ENCODE measurements at regions not wholly inside any gene's neighbourhood (a gene's known extent, or its start where the extent isn't known, plus 50 kb on each side); places are given as distances from the start of the nearest gene placed in this dataset.

- Mint-ChIP-seq H3K9me3 (peaks cover 8 to 10% of the 10 kb centered on the region in 2 donors), H3K27me3 (no peaks in the 10 kb centered on the region), H3K36me3 (no peaks in the 10 kb centered on the region), H3K4me1 (no peaks in the 10 kb centered on the region), H3K27ac (no peak overlapping the region), H3K4me3 (no peak overlapping the region)
- ATAC-seq (replicated peaks) = no peak
- no peak for DNase-seq
Measured at GRCh38 chr9:13529321-13530104, 250.0 kb upstream of the MPDZ start.

DNA sequence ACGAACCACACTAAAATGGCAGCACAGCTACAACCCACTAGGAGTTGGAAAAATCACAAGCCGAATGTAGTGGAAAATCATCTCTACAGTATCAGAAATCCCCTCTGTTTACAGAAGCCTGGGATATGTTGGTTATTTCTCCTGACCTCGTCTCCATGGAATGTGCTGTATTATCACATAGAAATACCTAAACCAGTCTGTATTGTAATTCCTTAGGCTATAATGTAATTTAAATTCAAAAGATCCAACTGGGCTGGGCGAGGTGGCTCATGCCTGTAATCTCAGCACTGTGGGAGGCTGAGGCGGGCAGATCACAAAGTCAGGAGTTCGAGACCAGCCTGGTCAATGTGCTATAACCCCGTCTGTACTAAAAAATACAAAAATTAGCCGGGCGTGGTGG lies 244.8 kb upstream of the MPDZ start:
- Mint-ChIP-seq H3K36me3 (no peaks in the 10 kb centered on the region), H3K4me3 (no peak overlapping the region), H3K9me3 (peaks cover 0 to 2% of the 10 kb centered on the region in 2 donors), H3K27me3 (no peaks in the 10 kb centered on the region), H3K27ac (no peak overlapping the region), H3K4me1 (no peaks in the 10 kb centered on the region)
- DNase-seq (no peak), ATAC-seq (replicated peaks) (no peak)

DNA sequence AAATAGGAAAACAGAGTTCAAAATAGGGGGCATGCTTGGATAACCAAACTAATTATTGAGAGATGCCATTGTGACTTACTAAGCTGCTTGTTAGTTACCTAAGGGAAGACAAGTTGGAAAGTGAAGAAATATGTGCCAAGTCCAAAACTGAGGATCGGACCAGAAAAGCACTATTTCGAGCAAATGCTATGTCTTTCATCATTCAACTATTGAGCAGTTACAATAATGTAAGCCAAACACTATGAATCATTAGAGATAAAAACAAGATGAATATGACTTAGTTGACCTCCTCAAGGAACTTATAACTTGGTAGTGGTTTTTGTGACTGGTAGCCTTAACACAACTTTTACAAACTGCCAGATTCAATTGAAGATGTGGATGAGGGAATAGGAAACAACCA lies 240.6 kb upstream of the MPDZ start:
- Mint-ChIP-seq H3K27me3 (no peaks in the 10 kb centered on the region), H3K36me3 (no peaks in the 10 kb centered on the region), H3K4me1 (no peaks in the 10 kb centered on the region), H3K4me3 (no peak overlapping the region), H3K9me3 (peaks cover 4 to 5% of the 10 kb centered on the region in 2 donors), H3K27ac (no peak overlapping the region)
- DNase-seq (no peak), ATAC-seq (replicated peaks) (no peak)

GRCh38 chr9:13513716-13514444 lies 234.4 kb upstream of the MPDZ start:
- Mint-ChIP-seq H3K27me3 (no peaks in the 10 kb centered on the region), H3K27ac (no peak overlapping the region), H3K36me3 (no peaks in the 10 kb centered on the region), H3K9me3 (peaks cover 3 to 5% of the 10 kb centered on the region in 2 donors), H3K4me3 (no peak overlapping the region), H3K4me1 (no peaks in the 10 kb centered on the region)
- no peak for ATAC-seq (replicated peaks)
- no peak for DNase-seq

GRCh38 chr9:13513286-13513685 lies 233.8 kb upstream of the MPDZ start:
- Mint-ChIP-seq H3K27me3 (no peaks in the 10 kb centered on the region), H3K4me1 (no peaks in the 10 kb centered on the region), H3K4me3 (no peak overlapping the region), H3K36me3 (no peaks in the 10 kb centered on the region), H3K27ac (no peak overlapping the region), H3K9me3 (peaks cover 3 to 5% of the 10 kb centered on the region in 2 donors)
- ATAC-seq (replicated peaks) (no peak), DNase-seq (no peak)

DNA sequence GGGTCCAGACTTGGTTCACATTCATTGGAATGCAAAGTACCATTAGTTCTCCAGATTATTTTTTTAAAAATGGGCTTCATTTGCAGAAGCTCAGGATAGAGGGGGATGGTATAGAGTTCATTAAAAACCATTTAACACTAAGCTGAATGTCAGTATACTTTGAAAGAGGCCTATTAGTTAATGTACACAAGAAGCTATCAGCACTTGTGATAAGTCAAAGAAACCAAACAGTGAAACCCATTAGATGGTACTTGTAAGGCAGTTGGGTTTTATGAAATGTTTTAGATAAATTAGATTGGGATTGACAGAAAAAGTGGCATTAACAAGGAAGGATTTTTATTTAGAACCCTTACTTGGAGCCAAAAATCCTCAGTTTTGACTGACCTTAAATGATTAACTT lies 229.2 kb upstream of the MPDZ start:
- Mint-ChIP-seq H3K9me3 (peaks cover 0 to 2% of the 10 kb centered on the region in 2 donors), H3K27ac (no peak overlapping the region), H3K4me1 (no peaks in the 10 kb centered on the region), H3K4me3 (no peak overlapping the region), H3K27me3 (no peaks in the 10 kb centered on the region), H3K36me3 (no peaks in the 10 kb centered on the region)
- no peak for DNase-seq
- no peak for ATAC-seq (replicated peaks)

- H3K4me3 Mint-ChIP-seq = no peak overlapping the region
- DNase-seq (no peak), ATAC-seq (replicated peaks) (no peak)
- H3K27ac Mint-ChIP-seq = no peak overlapping the region
- no peaks in the 10 kb centered on the region for H3K4me1 Mint-ChIP-seq
- H3K27me3 Mint-ChIP-seq = no peaks in the 10 kb centered on the region
- H3K9me3 Mint-ChIP-seq = peaks cover 2 to 4% of the 10 kb centered on the region in 2 donors
- H3K36me3 Mint-ChIP-seq = no peaks in the 10 kb centered on the region
Measured at GRCh38 chr9:13508086-13508485, 228.6 kb upstream of the MPDZ start.

DNA sequence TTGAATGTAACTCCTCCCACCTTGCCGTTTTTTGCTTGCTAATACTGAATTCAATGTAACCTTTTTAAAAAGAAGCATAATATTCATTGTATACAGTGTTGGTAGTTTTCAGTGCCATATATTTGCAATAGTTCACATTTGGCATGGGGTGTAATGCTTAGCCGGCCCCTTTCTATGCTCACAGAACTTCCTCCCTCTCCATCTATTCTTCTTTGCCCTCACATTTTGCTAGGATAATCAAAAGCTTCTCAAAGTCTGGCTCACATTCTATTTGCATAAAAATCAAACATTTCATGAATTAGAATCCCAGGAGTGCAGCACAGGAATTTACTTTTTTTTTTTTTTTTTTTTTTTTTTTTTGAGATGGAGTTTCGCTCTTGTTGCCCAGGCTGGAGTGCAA lies 226.3 kb upstream of the MPDZ start:
- Mint-ChIP-seq H3K4me1 (no peaks in the 10 kb centered on the region), H3K27me3 (no peaks in the 10 kb centered on the region), H3K4me3 (no peak overlapping the region), H3K27ac (no peak overlapping the region), H3K36me3 (no peaks in the 10 kb centered on the region), H3K9me3 (peaks cover 3 to 4% of the 10 kb centered on the region in 2 donors)
- no peak for ATAC-seq (replicated peaks)
- DNase-seq = no peak

DNA sequence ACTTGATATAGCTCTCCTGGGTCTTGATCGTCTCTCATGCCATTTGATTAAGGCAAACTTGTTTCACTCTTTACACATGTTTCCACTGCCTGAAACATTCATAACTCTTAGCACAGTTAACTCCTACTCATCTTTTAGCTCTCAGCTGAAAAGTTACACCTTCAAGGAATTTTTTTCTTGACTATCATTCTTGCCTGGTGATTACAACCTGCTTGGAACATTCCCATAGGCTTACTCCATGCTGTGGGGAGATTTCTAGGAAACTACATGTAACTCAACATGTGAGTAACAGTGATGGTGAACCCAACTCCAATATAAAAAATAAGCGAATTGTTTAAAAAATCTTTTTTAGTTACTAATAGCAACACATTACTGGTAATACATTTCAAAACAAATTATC lies 224.1 kb upstream of the MPDZ start:
- ATAC-seq (replicated peaks) (no peak), DNase-seq (no peak)
- Mint-ChIP-seq H3K9me3 (peaks cover 3 to 4% of the 10 kb centered on the region in 2 donors), H3K4me1 (no peaks in the 10 kb centered on the region), H3K27me3 (no peaks in the 10 kb centered on the region), H3K27ac (no peak overlapping the region), H3K4me3 (no peak overlapping the region), H3K36me3 (no peaks in the 10 kb centered on the region)

DNA sequence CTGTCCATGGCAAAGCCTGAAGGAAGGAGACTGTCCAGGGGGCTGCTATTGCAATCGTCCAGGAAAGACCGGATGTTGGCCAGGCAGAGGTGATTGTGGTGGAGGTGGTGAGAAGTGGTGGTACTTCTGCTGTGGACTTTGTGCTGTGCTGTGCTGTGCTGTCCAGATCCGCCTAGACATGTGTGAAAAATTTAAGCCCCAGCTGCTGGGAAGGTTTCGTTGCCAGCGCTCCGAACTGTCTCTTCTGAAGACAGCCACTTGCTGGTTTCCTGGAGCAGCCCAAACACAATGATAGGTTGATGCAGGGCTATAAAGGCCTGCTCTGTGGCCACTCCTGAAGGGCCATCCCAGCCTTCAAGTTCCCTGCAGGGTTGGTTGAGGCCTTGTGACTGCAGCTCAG lies 223.0 kb upstream of the MPDZ start:
- no peak for ATAC-seq (replicated peaks)
- Mint-ChIP-seq H3K27ac (no peak overlapping the region), H3K9me3 (peaks cover 4 to 5% of the 10 kb centered on the region in 2 donors), H3K4me3 (no peak overlapping the region), H3K36me3 (no peaks in the 10 kb centered on the region), H3K4me1 (no peaks in the 10 kb centered on the region), H3K27me3 (no peaks in the 10 kb centered on the region)
- DNase-seq = no peak

DNA sequence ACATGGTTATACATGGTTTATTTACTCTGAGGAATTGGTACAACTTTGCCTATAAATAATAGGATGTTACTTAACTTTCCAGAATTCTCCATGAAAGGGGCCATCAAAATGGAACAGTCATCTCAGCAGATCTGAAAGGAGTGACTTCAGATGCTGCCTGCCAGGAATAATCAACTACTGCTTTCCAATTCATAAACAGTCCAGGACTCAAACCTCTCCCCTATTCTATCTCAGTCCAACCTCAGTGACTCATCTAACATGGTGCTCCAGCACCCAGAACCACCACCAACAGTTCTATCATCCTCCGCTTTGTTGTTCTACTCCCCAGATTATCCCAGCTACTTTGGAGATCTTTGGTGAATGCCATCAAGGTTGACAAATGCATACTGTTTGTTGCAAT lies 221.5 kb upstream of the MPDZ start:
- Mint-ChIP-seq H3K27me3 (no peaks in the 10 kb centered on the region), H3K4me1 (no peaks in the 10 kb centered on the region), H3K36me3 (no peaks in the 10 kb centered on the region), H3K9me3 (peaks cover 4 to 5% of the 10 kb centered on the region in 2 donors), H3K4me3 (no peak overlapping the region), H3K27ac (no peak overlapping the region)
- ATAC-seq (replicated peaks) (no peak), DNase-seq (no peak)

DNA sequence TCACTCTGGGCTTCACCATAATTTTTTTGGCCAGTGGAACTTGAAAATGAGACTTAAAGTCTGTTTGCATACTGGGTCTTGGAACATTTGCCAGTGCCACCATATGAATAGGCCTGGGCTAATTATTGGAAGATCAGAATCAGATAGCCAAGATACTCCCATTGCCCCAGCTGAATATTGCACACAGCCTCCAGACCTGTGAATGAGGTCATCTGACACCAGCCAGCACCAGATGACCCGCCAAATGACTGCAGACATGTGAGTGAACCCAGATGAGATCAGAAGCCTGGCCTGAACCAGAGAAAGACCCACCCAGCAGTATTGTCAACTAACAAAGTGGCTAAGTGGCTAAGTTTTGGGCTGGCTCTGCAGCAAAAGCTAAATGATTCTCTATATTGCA lies 220.5 kb upstream of the MPDZ start:
- H3K9me3 Mint-ChIP-seq = peaks cover 4 to 10% of the 10 kb centered on the region in 2 donors
- H3K36me3 Mint-ChIP-seq = no peaks in the 10 kb centered on the region
- no peaks in the 10 kb centered on the region for H3K4me1 Mint-ChIP-seq
- no peak overlapping the region for H3K27ac Mint-ChIP-seq
- no peaks in the 10 kb centered on the region for H3K27me3 Mint-ChIP-seq
- DNase-seq (no peak), ATAC-seq (replicated peaks) (no peak)
- no peak overlapping the region for H3K4me3 Mint-ChIP-seq

DNA sequence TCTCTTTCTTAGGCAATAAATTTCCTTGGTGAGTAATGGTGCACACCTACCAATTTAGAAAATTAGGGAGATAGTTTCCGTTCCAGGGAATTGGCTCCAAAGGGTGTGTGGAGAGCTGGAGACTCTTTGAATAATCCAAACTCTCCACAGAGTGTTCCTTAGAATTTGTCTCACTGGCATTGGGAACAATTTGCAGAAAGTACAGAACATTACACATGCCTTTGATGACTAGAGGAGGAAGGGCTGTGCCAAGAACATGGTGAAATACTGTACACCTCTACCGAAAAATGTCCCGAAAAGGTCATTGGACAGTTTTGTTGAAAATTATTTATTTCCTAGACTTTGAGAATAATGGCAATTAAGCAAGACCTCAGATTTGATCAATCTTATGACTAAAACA lies 214.2 kb upstream of the MPDZ start:
- peaks cover 4 to 9% of the 10 kb centered on the region in 2 donors for H3K9me3 Mint-ChIP-seq
- H3K4me3 Mint-ChIP-seq = no peak overlapping the region
- H3K27ac Mint-ChIP-seq = no peak overlapping the region
- H3K4me1 Mint-ChIP-seq = no peaks in the 10 kb centered on the region
- ATAC-seq (replicated peaks) (no peak), DNase-seq (no peak)
- no peaks in the 10 kb centered on the region for H3K27me3 Mint-ChIP-seq
- H3K36me3 Mint-ChIP-seq = no peaks in the 10 kb centered on the region

GRCh38 chr9:13491493-13492424 lies 212.3 kb upstream of the MPDZ start:
- Mint-ChIP-seq H3K9me3 (peaks cover 4 to 9% of the 10 kb centered on the region in 2 donors), H3K4me1 (no peaks in the 10 kb centered on the region), H3K27ac (no peak overlapping the region), H3K36me3 (no peaks in the 10 kb centered on the region), H3K27me3 (no peaks in the 10 kb centered on the region), H3K4me3 (no peak overlapping the region)
- DNase-seq (no peak), ATAC-seq (replicated peaks) (no peak)
